Keratinocyte (primary cell): ENCODE measurements at regions not wholly inside any gene's neighbourhood (a gene's known extent, or its start where the extent isn't known, plus 50 kb on each side); places are given as distances from the start of the nearest gene placed in this dataset.

Source experiments
- DNase-seq: peaks from one replicate; pipeline ENCODE4 v3.0.0-alpha.2; 2011; ENCODE audit warnings: low read depth, missing footprints, low spot score
- FAIRE-seq: peaks from 2 replicates; lab custom pipeline; 2011; peaks lifted over from hg19 to GRCh38; lab: Jason Lieb, UNC
- H2AFZ ChIP-seq: 2 replicates; pipeline ENCODE4 v1.6.0; 2012; ENCODE audit warnings: low read length, control low read depth, inconsistent platforms; ENCODE audit not compliant: control insufficient read depth
- H3K27ac ChIP-seq: 2 replicates; pipeline ENCODE4 v1.5.1; 2011; ENCODE audit warnings: low read length; ENCODE audit not compliant: control insufficient read depth, insufficient read depth
- H3K27me3 ChIP-seq: 3 replicates; pipeline ENCODE4 v1.6.0; 2011; ENCODE audit warnings: low read length; ENCODE audit not compliant: control insufficient read depth, insufficient read depth; ENCODE audit errors: extremely low read depth
- H3K36me3 ChIP-seq, 2 experiments: 2 replicates in 1 of 2; 3 replicates in 1 of 2; pipeline ENCODE4 v1.5.1; 2011; ENCODE audit warnings: low read length in 2 of 2, mild to moderate bottlenecking in 1 of 2; ENCODE audit not compliant: control insufficient read depth in 2 of 2, insufficient read depth in 2 of 2; ENCODE audit errors: extremely low read depth in 1 of 2
- H3K4me1 ChIP-seq: 3 replicates; pipeline ENCODE4 v1.5.1; 2011; ENCODE audit warnings: low read length; ENCODE audit not compliant: control insufficient read depth, insufficient read depth; ENCODE audit errors: extremely low read depth
- H3K4me2 ChIP-seq: 3 replicates; pipeline ENCODE4 v1.6.0; 2011; ENCODE audit warnings: low read depth, low read length; ENCODE audit not compliant: control insufficient read depth, insufficient read depth; ENCODE audit errors: extremely low read depth
- H3K4me3 ChIP-seq, 3 experiments: fragments of 200-600 bp in 1 of 3; sonication (generic) in 1 of 3; 2 replicates in 2 of 3; 3 replicates in 1 of 3; pipeline ENCODE4 v1.5.1; 2011 to 2016; ENCODE audit warnings: low read length in 3 of 3, mild to moderate bottlenecking in 3 of 3, control low read depth in 2 of 3, inconsistent platforms in 1 of 3, low read depth in 1 of 3, mixed read lengths in 1 of 3, mixed run types in 1 of 3, moderate library complexity in 1 of 3; ENCODE audit not compliant: control insufficient read depth in 2 of 3, insufficient read depth in 2 of 3; ENCODE audit errors: extremely low read depth in 1 of 3
- H3K79me2 ChIP-seq: 2 replicates; pipeline ENCODE4 v1.6.0; 2012; ENCODE audit warnings: low read length; ENCODE audit not compliant: control insufficient read depth, insufficient read depth
- H3K9ac ChIP-seq: 3 replicates; pipeline ENCODE4 v1.6.0; 2011; ENCODE audit warnings: low read length; ENCODE audit not compliant: control insufficient read depth, insufficient read depth; ENCODE audit errors: extremely low read depth
- H3K9me1 ChIP-seq: 3 replicates; pipeline ENCODE4 v1.6.0; 2011; ENCODE audit warnings: low read length; ENCODE audit not compliant: control insufficient read depth, insufficient read depth; ENCODE audit errors: extremely low read depth
- H3K9me3 ChIP-seq: 2 replicates; pipeline ENCODE4 v1.5.1; 2012; ENCODE audit warnings: low read depth, low read length; ENCODE audit not compliant: control insufficient read depth
- H4K20me1 ChIP-seq: 3 replicates; pipeline ENCODE4 v1.6.0; 2011; ENCODE audit warnings: low read length; ENCODE audit not compliant: control insufficient read depth, insufficient read depth; ENCODE audit errors: extremely low read depth
- CTCF ChIP-seq, 3 experiments: IDR thresholded peaks in 1 of 3; conservative IDR thresholded peaks in 1 of 3; optimal IDR thresholded peaks in 1 of 3; 2 replicates in 2 of 3; 3 replicates in 1 of 3; pipeline versions ENCODE3 to v1.5.1; 2011; ENCODE audit warnings: low read length in 3 of 3, mild to moderate bottlenecking in 3 of 3, moderate library complexity in 2 of 3, control low read depth in 1 of 3, inconsistent platforms in 1 of 3; ENCODE audit not compliant: insufficient read depth in 2 of 3; ENCODE audit errors: extremely low read depth in 1 of 3
- EZH2 ChIP-seq: IDR thresholded peaks from one replicate; pipeline ENCODE4 v1.6.1; 2012; ENCODE audit warnings: inconsistent platforms, mild to moderate bottlenecking, low read length, moderate library complexity
- dilution Hi-C: fragments of 300-500 bp; cut with MboI; formaldehyde crosslinking; loops from one replicate; pipeline ENCODE4 v1.7.0; 2020; ENCODE audit warnings: low sequenced_read_pairs; ENCODE audit not compliant: extremely low pct_ligation_motif_present

DNA sequence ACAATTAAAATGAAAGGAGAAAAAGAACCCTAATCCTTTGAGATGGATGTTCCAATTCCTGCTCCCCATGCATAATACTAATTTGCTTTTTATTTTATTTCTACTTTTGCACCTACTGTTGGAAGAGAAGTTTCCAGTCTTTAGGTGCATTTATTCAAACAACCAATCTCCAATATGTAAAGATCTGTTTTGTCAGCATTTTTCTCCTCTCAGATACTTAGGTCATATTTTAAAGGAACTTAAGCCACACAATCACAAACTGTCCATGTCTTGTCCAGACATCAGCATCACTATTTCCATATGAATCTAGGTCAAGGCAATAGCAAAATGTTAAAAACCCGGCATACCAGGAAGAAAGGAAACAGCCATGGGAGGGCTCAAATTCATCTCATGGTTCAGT lies 1023.2 kb downstream of the BCL11A start:
- Histone ChIP-seq H3K9ac (no peak overlapping the region), H2AFZ (no peak overlapping the region), H3K36me3 (no peaks in the 10 kb centered on the region), H3K4me3 (no peak overlapping the region), H3K4me1 (no peaks in the 10 kb centered on the region), H3K9me1 (no peaks in the 10 kb centered on the region), H4K20me1 (no peaks in the 10 kb centered on the region), H3K27me3 (no peaks in the 10 kb centered on the region), H3K79me2 (no peaks in the 10 kb centered on the region), H3K4me2 (no peak overlapping the region), H3K27ac (no peak overlapping the region), H3K9me3 (no peaks in the 10 kb centered on the region)
- FAIRE-seq (no peak), DNase-seq (no peak)
- dilution Hi-C loops, result no loop called here
- no peak for TF ChIP-seq CTCF (optimal IDR thresholded peaks at IDR 0.05 in 1 of 3, IDR thresholded peaks at IDR 0.05 in 1 of 3, conservative IDR thresholded peaks at IDR 0.05 in 1 of 3; ENCODE audit: extremely low read depth in 1 of 3, insufficient read depth in 2 of 3, low read length in 3 of 3)
- no peak for TF ChIP-seq EZH2

GRCh38 chr2:59529726-59530125 lies 1023.7 kb downstream of the BCL11A start:
- Histone ChIP-seq H3K79me2 (no peaks in the 10 kb centered on the region), H3K36me3 (no peaks in the 10 kb centered on the region), H3K27ac (no peak overlapping the region), H3K9me1 (no peaks in the 10 kb centered on the region), H3K4me3 (no peak overlapping the region), H2AFZ (no peak overlapping the region), H3K27me3 (no peaks in the 10 kb centered on the region), H3K9me3 (no peaks in the 10 kb centered on the region), H3K9ac (no peak overlapping the region), H3K4me1 (no peaks in the 10 kb centered on the region), H4K20me1 (no peaks in the 10 kb centered on the region), H3K4me2 (no peak overlapping the region)
- TF ChIP-seq EZH2 (no peak), CTCF (optimal IDR thresholded peaks at IDR 0.05 in 1 of 3, IDR thresholded peaks at IDR 0.05 in 1 of 3, conservative IDR thresholded peaks at IDR 0.05 in 1 of 3; ENCODE audit: extremely low read depth in 1 of 3, insufficient read depth in 2 of 3, low read length in 3 of 3) (no peak)
- DNase-seq, result no peak
- dilution Hi-C loops, result no loop called here
- FAIRE-seq, result no peak
